Nephron (organoid): ENCODE measurements at regions not wholly inside any gene's neighbourhood (a gene's known extent, or its start where the extent isn't known, plus 50 kb on each side); places are given as distances from the start of the nearest gene placed in this dataset.
A peak's percentile ranks its signal among the peaks of the same experiment; 100 is the strongest.

Experiments
- H3K27ac Mint-ChIP-seq, 3 experiments: 2 replicates each; pipeline ENCODE4 v1.8.0; 2020; ENCODE audit warnings: mixed read lengths in 3 of 3, mild to moderate bottlenecking in 2 of 3, moderate library complexity in 1 of 3
- H3K27me3 Mint-ChIP-seq: 2 replicates; pipeline ENCODE4 v1.8.0; 2021; ENCODE audit warnings: low read depth, mild to moderate bottlenecking, moderate library complexity, mixed read lengths
- H3K36me3 Mint-ChIP-seq: 2 replicates; pipeline ENCODE4 v1.8.0; 2020; ENCODE audit warnings: low read depth, mixed read lengths
- H3K4me1 Mint-ChIP-seq: 2 replicates; pipeline ENCODE4 v1.8.0; 2020; ENCODE audit warnings: mixed read lengths
- H3K4me3 Mint-ChIP-seq, 3 experiments: 2 replicates each; pipeline ENCODE4 v1.8.0; 2020; ENCODE audit warnings: mild to moderate bottlenecking in 3 of 3, mixed read lengths in 3 of 3, moderate library complexity in 2 of 3
- H3K9me3 Mint-ChIP-seq: 2 replicates; pipeline ENCODE4 v1.8.0; 2020; ENCODE audit warnings: mixed read lengths
- CTCF ChIP-seq, 3 experiments: fragments of 200-600 bp; sonication (generic); IDR thresholded peaks; one replicate each; pipeline ENCODE4 v1.5.0; 2021; ENCODE audit warnings: antibody characterized with exemption in 3 of 3; ENCODE audit not compliant: unreplicated experiment in 3 of 3

GRCh38 chr1:94653454-94653853 lies 111.9 kb upstream of the F3 start:
- H3K4me3 Mint-ChIP-seq = no peak overlapping the region
- H3K9me3 Mint-ChIP-seq = no peaks in the 10 kb centered on the region
- H3K4me1 Mint-ChIP-seq = peaks cover 12% of the 10 kb centered on the region
- no peak for TF ChIP-seq CTCF (IDR thresholded peaks at IDR 0.05; ENCODE audit: unreplicated experiment in 3 of 3)
- no peaks in the 10 kb centered on the region for H3K27me3 Mint-ChIP-seq
- no peaks in the 10 kb centered on the region for H3K36me3 Mint-ChIP-seq
- peak overlapping the region; percentile 68 to 95 (median 73) for H3K27ac Mint-ChIP-seq

GRCh38 chr1:94651076-94651475 lies 109.5 kb upstream of the F3 start:
- Mint-ChIP-seq H3K36me3 (no peaks in the 10 kb centered on the region), H3K4me1 (peaks cover 17% of the 10 kb centered on the region), H3K9me3 (no peaks in the 10 kb centered on the region), H3K4me3 (no peak overlapping the region), H3K27me3 (no peaks in the 10 kb centered on the region), H3K27ac (no peak overlapping the region)
- no peak for TF ChIP-seq CTCF (IDR thresholded peaks at IDR 0.05; ENCODE audit: unreplicated experiment in 3 of 3)

- H3K27me3 Mint-ChIP-seq = no peaks in the 10 kb centered on the region
- H3K27ac Mint-ChIP-seq = no peak overlapping the region
- no peaks in the 10 kb centered on the region for H3K36me3 Mint-ChIP-seq
- TF ChIP-seq CTCF (IDR thresholded peaks at IDR 0.05; ENCODE audit: unreplicated experiment in 3 of 3) = no peak
- peaks cover 17% of the 10 kb centered on the region for H3K4me1 Mint-ChIP-seq
- H3K4me3 Mint-ChIP-seq = no peak overlapping the region
- no peaks in the 10 kb centered on the region for H3K9me3 Mint-ChIP-seq
Observed at GRCh38 chr1:94650301-94650700, 108.7 kb upstream of the F3 start.

GRCh38 chr1:94648225-94649007 lies 106.9 kb upstream of the F3 start:
- Mint-ChIP-seq H3K9me3 (no peaks in the 10 kb centered on the region), H3K27ac (peak overlapping the region; percentile 78 to 88 (median 83)), H3K4me1 (peaks cover 17% of the 10 kb centered on the region), H3K27me3 (no peaks in the 10 kb centered on the region), H3K4me3 (peak overlapping the region in 1 of 3 experiments; percentile 23), H3K36me3 (no peaks in the 10 kb centered on the region)
- no peak for TF ChIP-seq CTCF (IDR thresholded peaks at IDR 0.05; ENCODE audit: unreplicated experiment in 3 of 3)

- no peaks in the 10 kb centered on the region for H3K27me3 Mint-ChIP-seq
- H3K9me3 Mint-ChIP-seq = no peaks in the 10 kb centered on the region
- H3K27ac Mint-ChIP-seq = peak overlapping the region in 2 of 3 experiments; percentile 14 to 88
- H3K4me3 Mint-ChIP-seq = no peak overlapping the region
- peaks cover 17% of the 10 kb centered on the region for H3K4me1 Mint-ChIP-seq
- TF ChIP-seq CTCF (IDR thresholded peaks at IDR 0.05; ENCODE audit: unreplicated experiment in 3 of 3) = no peak
- H3K36me3 Mint-ChIP-seq = no peaks in the 10 kb centered on the region
Observed at GRCh38 chr1:94646786-94647555, 105.4 kb upstream of the F3 start.
